Pancreas (tissue), 10 donors: ENCODE measurements at regions not wholly inside any gene's neighbourhood (a gene's known extent, or its start where the extent isn't known, plus 50 kb on each side); places are given as distances from the start of the nearest gene placed in this dataset.

Source experiments
- ATAC-seq, 4 donors: fragments of 200-7000 bp; cut with Tn5 transposase; one replicate each; pipeline versions ENCODE4 v1.8.0 to v1.9.1; 2020; ENCODE audit warnings: mild to moderate bottlenecking in 4 of 4, moderate library complexity in 4 of 4
- DNase-seq, 6 donors: peaks; one replicate each; pipeline ENCODE4 v3.0.0-alpha.2; 2020
- FAIRE-seq: peaks from 2 replicates; lab custom pipeline; 2012; peaks lifted over from hg19 to GRCh38; lab: Jason Lieb, UNC
- H3K27ac ChIP-seq, 4 donors: fragments of 200-600 bp; sonication (generic); 1 replicate in 3 of 4; 2 replicates in 1 of 4; pipeline versions ENCODE4 v1.5.0 to v1.8.0; 2020
- H3K27me3 ChIP-seq, 4 donors: fragments of 200-600 bp; one replicate each; pipeline ENCODE4 v1.8.0; 2021
- H3K36me3 ChIP-seq, 3 donors: fragments of 200-600 bp; sonication (generic) in 1 of 3; one replicate each; pipeline versions ENCODE4 v1.5.0 to v1.8.0; 2020 to 2021
- H3K4me1 ChIP-seq, 3 donors: fragments of 200-600 bp; one replicate each; pipeline ENCODE4 v1.8.0; 2021
- H3K4me3 ChIP-seq, 4 donors: fragments of 200-600 bp; sonication (generic) in 2 of 4; one replicate each; pipeline versions ENCODE4 v1.5.0 to v1.8.0; 2020 to 2021
- H3K9me3 ChIP-seq, 4 donors: fragments of 200-600 bp; one replicate each; pipeline ENCODE4 v1.8.0; 2021
- WGBS, 2 donors: extraction: QIAGEN DNeasy Blood & Tissue Kit; methylation state at CpG; one replicate each; pipeline ENCODE4 v1.1.7; 2013; 5-methylcytosine and 5-hydroxymethylcytosine counted together
- intact Hi-C, 3 donors: fragments of 100-400 bp; cut with DNase I; formaldehyde crosslinking; loops; one replicate each; pipeline versions ENCODE4 v1.11.1 to v1.14.2; 2022
- TF ChIP-seq, protein P1 (sequence below), 4 donors: fragments of 200-600 bp; sonication (generic) in 3 of 4; IDR thresholded peaks; one replicate each; pipeline versions ENCODE4 v1.5.0 to v1.8.0; 2021; ENCODE audit warnings: antibody characterized with exemption in 4 of 4
- donor health status: healthy with polysubstance abuse.
- donor health status: DM: no; HTN: no; CAD: no; lungs with moderate emphysema.
- donor health status: DM: no; HTN: no; CAD: no.
- donor health status: control.
- donor health status: control.
- donor health status: Bipolar disorder and iron deficiency.
- donor health status: DM: yes; HTN: yes; CAD: no.
- donor health status: DM: no; HTN: no; CAD: no.
- donor health status: DM: no; HTN: no; CAD: no.
- donor health status: DM: yes; HTN: yes; CAD: no.

DNA sequence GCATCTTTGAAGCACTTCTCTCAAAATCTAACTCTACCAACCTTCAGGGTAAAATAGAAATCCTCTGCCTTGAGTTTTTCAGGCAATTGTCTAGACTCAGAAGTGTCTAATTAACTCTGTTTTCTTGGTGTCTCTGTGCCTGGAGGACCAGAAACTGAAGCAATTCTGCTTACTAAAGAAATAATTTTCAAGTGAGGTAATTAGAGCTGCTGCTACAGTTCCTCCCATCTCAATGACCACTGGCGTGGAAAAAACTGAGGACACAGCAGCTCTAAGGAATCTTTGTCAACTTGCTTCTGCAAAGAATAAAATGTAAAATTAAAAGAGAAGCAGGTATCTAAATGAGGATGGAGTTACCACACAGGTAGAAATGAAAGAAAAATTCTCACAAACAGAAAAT, 785.0 kb downstream of the PRELID2 start:
- no peaks in the 10 kb centered on the region for H3K27me3 ChIP-seq
- H3K4me3 ChIP-seq: no peak overlapping the region
- TF ChIP-seq, protein P1, sequence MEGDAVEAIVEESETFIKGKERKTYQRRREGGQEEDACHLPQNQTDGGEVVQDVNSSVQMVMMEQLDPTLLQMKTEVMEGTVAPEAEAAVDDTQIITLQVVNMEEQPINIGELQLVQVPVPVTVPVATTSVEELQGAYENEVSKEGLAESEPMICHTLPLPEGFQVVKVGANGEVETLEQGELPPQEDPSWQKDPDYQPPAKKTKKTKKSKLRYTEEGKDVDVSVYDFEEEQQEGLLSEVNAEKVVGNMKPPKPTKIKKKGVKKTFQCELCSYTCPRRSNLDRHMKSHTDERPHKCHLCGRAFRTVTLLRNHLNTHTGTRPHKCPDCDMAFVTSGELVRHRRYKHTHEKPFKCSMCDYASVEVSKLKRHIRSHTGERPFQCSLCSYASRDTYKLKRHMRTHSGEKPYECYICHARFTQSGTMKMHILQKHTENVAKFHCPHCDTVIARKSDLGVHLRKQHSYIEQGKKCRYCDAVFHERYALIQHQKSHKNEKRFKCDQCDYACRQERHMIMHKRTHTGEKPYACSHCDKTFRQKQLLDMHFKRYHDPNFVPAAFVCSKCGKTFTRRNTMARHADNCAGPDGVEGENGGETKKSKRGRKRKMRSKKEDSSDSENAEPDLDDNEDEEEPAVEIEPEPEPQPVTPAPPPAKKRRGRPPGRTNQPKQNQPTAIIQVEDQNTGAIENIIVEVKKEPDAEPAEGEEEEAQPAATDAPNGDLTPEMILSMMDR (IDR thresholded peaks at IDR 0.05): no peak
- FAIRE-seq: no peak
- 68 to 94% methylated on average over 1 of the region's 1 CpG for WGBS, 2 donors
- intact Hi-C loops: no loop called here
- no peak for DNase-seq
- ATAC-seq: no peak
- H3K9me3 ChIP-seq: no peaks in the 10 kb centered on the region
- no peak overlapping the region for H3K27ac ChIP-seq
- H3K4me1 ChIP-seq: no peaks in the 10 kb centered on the region
- H3K36me3 ChIP-seq: no peaks in the 10 kb centered on the region

- no peak for FAIRE-seq
- no peak for ATAC-seq
- H3K27me3 ChIP-seq: no peaks in the 10 kb centered on the region
- H3K4me1 ChIP-seq: no peaks in the 10 kb centered on the region
- TF ChIP-seq, protein P1 (IDR thresholded peaks at IDR 0.05): no peak
- DNase-seq: no peak
- 85 to 90% methylated on average over 1 of the region's 1 CpG for WGBS, 2 donors
- intact Hi-C loops: no loop called here
- no peak overlapping the region for H3K27ac ChIP-seq
- no peaks in the 10 kb centered on the region for H3K9me3 ChIP-seq
- H3K4me3 ChIP-seq: no peak overlapping the region
- no peaks in the 10 kb centered on the region for H3K36me3 ChIP-seq
These were observed 790.2 kb downstream of the PRELID2 start for GRCh38 chr5:145044970-145045369.

- H3K4me3 ChIP-seq: no peak overlapping the region
- no peaks in the 10 kb centered on the region for H3K36me3 ChIP-seq
- no peak for ATAC-seq
- H3K4me1 ChIP-seq: no peaks in the 10 kb centered on the region
- H3K27me3 ChIP-seq: no peaks in the 10 kb centered on the region
- intact Hi-C loops: no loop called here
- WGBS, 2 donors: 41 to 48% methylated on average over 1 of the region's 1 CpG
- TF ChIP-seq, protein P1 (IDR thresholded peaks at IDR 0.05): no peak
- no peaks in the 10 kb centered on the region for H3K9me3 ChIP-seq
- no peak for DNase-seq
- no peak for FAIRE-seq
- H3K27ac ChIP-seq: no peak overlapping the region
These were observed 806.5 kb downstream of the PRELID2 start for GRCh38 chr5:145028626-145029025.

DNA sequence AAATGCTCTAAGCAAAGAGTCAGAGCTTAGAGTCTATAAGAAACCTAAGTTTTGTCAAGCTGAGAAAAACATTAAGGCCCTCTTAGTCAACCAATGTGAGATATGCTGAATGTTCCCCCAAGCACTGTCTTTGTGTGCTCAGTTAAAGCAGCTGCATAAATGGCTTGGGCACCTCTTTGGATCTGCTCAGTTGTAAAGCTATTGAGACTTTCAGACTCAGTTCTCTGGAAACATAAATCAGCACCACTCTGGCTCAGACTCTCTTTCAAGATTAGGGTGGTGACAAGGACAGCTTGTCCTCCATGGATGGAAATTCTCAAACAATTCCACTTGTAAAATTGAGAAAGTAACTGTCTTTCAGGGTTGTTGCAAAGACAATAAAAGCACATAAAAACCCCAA, 807.9 kb downstream of the PRELID2 start:
- FAIRE-seq: no peak
- intact Hi-C loops: no loop called here
- H3K27me3 ChIP-seq: no peaks in the 10 kb centered on the region
- no peaks in the 10 kb centered on the region for H3K9me3 ChIP-seq
- H3K27ac ChIP-seq: no peak overlapping the region
- no peaks in the 10 kb centered on the region for H3K36me3 ChIP-seq
- ATAC-seq: no peak
- H3K4me1 ChIP-seq: no peaks in the 10 kb centered on the region
- TF ChIP-seq, protein P1 (IDR thresholded peaks at IDR 0.05): no peak
- DNase-seq: no peak
- H3K4me3 ChIP-seq: no peak overlapping the region

DNA sequence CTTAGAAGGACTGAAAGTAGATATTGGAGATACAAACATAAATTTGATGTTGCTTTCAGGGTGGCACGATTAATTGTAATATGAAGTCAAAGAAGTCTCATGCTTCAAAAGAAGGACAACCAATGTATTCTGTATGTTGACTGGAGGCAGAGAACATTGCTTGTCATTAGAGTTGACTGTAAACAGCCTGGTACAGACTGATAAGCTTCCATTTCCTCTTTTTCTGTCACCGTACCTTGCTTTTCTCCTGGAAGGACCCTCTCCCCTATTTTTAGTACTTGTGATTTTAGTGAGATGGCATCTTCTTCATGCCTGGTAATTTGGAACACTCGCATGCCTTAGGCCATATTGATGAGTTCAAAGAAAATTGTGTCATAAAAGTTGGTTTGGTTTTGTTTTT, 809.4 kb downstream of the PRELID2 start:
- TF ChIP-seq, protein P1 (IDR thresholded peaks at IDR 0.05): no peak

More for the DNA sequence above, 809.4 kb downstream of the PRELID2 start:
- DNase-seq (no peak), FAIRE-seq (no peak), ATAC-seq (no peak)
- intact Hi-C loops: no loop called here
- H3K27ac ChIP-seq: no peak overlapping the region
- H3K4me1 ChIP-seq: no peaks in the 10 kb centered on the region
- H3K27me3 ChIP-seq: no peaks in the 10 kb centered on the region
- no peak overlapping the region for H3K4me3 ChIP-seq
- 79 to 84% methylated on average over 3 of the region's 3 CpGs for WGBS, 2 donors
- H3K36me3 ChIP-seq: no peaks in the 10 kb centered on the region
- no peaks in the 10 kb centered on the region for H3K9me3 ChIP-seq
